ENCODE measurements at regions not wholly inside any gene's neighbourhood (a gene's known extent, or its start where the extent isn't known, plus 50 kb on each side); places are given as distances from the start of the nearest gene placed in this dataset.

GRCh38 chr6:100314186-100314585 lies 150.5 kb downstream of the SIM1 start:
- no peaks in the 10 kb centered on the region for H3K9me3 ChIP-seq (ENCODE audit: low read depth, low read length, poor library complexity, severe bottlenecking)
- BruUV-seq (replicated peaks) = no TSS peak
- no peak for DNase-seq (ENCODE audit: low spot score)
- no peaks in the 10 kb centered on the region for H3K4me1 ChIP-seq (ENCODE audit: insufficient read depth, low read length, poor library complexity, severe bottlenecking)
- TF ChIP-seq CTCF (conservative IDR thresholded peaks at IDR 0.05; ENCODE audit: low read depth, low read length) (no peak), EZH2 (IDR thresholded peaks at IDR 0.05; ENCODE audit: borderline replicate concordance, low read depth, low read length, poor library complexity, severe bottlenecking) (no peak)
- POLR2A ChIA-PET (ENCODE audit: low non-redundant PET) = no interaction called here
- no peaks in the 10 kb centered on the region for H3K36me3 ChIP-seq (ENCODE audit: insufficient read depth, low read length, poor library complexity, severe bottlenecking)
- no peak overlapping the region for H3K4me3 ChIP-seq (ENCODE audit: low read depth, low read length, poor library complexity, severe bottlenecking)
- CTCF ChIA-PET = no interaction called here
- no peak overlapping the region for H3K27ac ChIP-seq (ENCODE audit: low read depth, low read length, poor library complexity, severe bottlenecking)
- intact Hi-C loops (cut with micrococcal nuclease; ENCODE audit: unreplicated experiment) = no loop called here
- H3K27me3 ChIP-seq (replicated peaks; ENCODE audit: insufficient read depth, low read depth, low read length, poor library complexity) = no peaks in the 10 kb centered on the region

DNA sequence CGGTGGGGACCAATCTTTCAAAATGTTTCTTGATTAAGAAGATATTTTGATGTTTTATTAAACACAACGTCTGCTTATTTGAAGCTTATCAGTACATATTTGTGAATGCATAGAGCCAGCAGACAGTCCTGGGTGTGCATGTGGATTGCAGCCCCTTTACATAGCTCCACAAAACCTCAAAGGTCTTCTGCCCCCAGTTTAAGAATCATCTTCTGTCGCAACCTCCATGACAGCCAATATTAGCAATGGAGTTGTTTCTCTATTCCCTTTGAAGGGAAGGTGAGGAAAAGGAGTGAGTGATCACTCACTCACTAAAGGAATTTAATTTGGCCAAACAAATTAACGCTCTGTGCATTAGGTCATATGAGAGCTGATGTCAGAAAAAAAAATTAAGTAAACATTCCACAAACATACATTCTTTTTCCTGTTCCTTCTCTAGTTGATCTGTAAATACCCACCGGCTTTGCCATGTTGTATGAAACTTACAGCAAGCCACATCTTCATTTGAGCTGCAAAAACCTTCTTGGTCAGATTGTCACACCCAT lies 152.9 kb downstream of the SIM1 start:
- Histone ChIP-seq H3K4me1 (ENCODE audit: insufficient read depth, low read length, poor library complexity, severe bottlenecking) (no peaks in the 10 kb centered on the region), H3K4me3 (ENCODE audit: low read depth, low read length, poor library complexity, severe bottlenecking) (no peak overlapping the region), H3K36me3 (ENCODE audit: insufficient read depth, low read length, poor library complexity, severe bottlenecking) (no peaks in the 10 kb centered on the region), H3K27ac (ENCODE audit: low read depth, low read length, poor library complexity, severe bottlenecking) (no peak overlapping the region), H3K27me3 (replicated peaks; ENCODE audit: insufficient read depth, low read depth, low read length, poor library complexity) (no peaks in the 10 kb centered on the region), H3K9me3 (ENCODE audit: low read depth, low read length, poor library complexity, severe bottlenecking) (no peaks in the 10 kb centered on the region)
- CTCF ChIA-PET = no interaction called here
- POLR2A ChIA-PET (ENCODE audit: low non-redundant PET) = no interaction called here
- no peak for DNase-seq (ENCODE audit: low spot score)
- BruUV-seq (replicated peaks) = no TSS peak
- no peak for TF ChIP-seq CTCF (conservative IDR thresholded peaks at IDR 0.05; ENCODE audit: low read depth, low read length)
- TF ChIP-seq EZH2 (IDR thresholded peaks at IDR 0.05; ENCODE audit: borderline replicate concordance, low read depth, low read length, poor library complexity, severe bottlenecking) = no peak
- intact Hi-C loops (cut with micrococcal nuclease; ENCODE audit: unreplicated experiment) = no loop called here

DNA sequence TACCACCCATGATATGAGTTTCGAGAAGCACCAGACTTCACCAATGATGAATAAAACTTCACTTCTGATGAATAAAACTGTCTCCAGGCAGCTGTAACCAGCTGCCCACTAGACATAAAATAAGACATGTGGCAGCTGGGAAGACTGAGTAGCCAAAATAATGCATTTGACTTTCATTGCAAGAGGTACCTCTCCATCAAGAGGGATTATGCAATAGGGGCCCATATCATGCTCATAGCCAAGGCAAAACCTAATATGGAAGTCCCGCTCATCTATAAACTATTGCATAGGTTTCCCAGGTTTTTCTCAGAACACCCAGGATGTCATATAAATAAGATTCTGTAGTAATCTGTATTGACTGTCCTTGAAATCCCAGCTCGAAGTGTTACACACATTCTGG lies 155.5 kb downstream of the SIM1 start:
- CTCF ChIA-PET = no interaction called here
- Histone ChIP-seq H3K4me1 (ENCODE audit: insufficient read depth, low read length, poor library complexity, severe bottlenecking) (no peaks in the 10 kb centered on the region), H3K27ac (ENCODE audit: low read depth, low read length, poor library complexity, severe bottlenecking) (no peak overlapping the region), H3K36me3 (ENCODE audit: insufficient read depth, low read length, poor library complexity, severe bottlenecking) (no peaks in the 10 kb centered on the region), H3K27me3 (replicated peaks; ENCODE audit: insufficient read depth, low read depth, low read length, poor library complexity) (no peaks in the 10 kb centered on the region), H3K9me3 (ENCODE audit: low read depth, low read length, poor library complexity, severe bottlenecking) (no peaks in the 10 kb centered on the region), H3K4me3 (ENCODE audit: low read depth, low read length, poor library complexity, severe bottlenecking) (no peak overlapping the region)
- BruUV-seq (replicated peaks) = no TSS peak
- TF ChIP-seq CTCF (conservative IDR thresholded peaks at IDR 0.05; ENCODE audit: low read depth, low read length) (no peak), EZH2 (IDR thresholded peaks at IDR 0.05; ENCODE audit: borderline replicate concordance, low read depth, low read length, poor library complexity, severe bottlenecking) (no peak)
- DNase-seq (ENCODE audit: low spot score) = no peak
- intact Hi-C loops (cut with micrococcal nuclease; ENCODE audit: unreplicated experiment) = no loop called here
- POLR2A ChIA-PET (ENCODE audit: low non-redundant PET) = no interaction called here

Measured in A673 (cell line).